ENCODE measurements at regions not wholly inside any gene's neighbourhood (a gene's known extent, or its start where the extent isn't known, plus 50 kb on each side); places are given as distances from the start of the nearest gene placed in this dataset.
"Not testable (repeated sequence)": the region's sequence is repeated elsewhere in the genome, so short reads cannot be mapped to it uniquely, and the experiment has no call there.

DNA sequence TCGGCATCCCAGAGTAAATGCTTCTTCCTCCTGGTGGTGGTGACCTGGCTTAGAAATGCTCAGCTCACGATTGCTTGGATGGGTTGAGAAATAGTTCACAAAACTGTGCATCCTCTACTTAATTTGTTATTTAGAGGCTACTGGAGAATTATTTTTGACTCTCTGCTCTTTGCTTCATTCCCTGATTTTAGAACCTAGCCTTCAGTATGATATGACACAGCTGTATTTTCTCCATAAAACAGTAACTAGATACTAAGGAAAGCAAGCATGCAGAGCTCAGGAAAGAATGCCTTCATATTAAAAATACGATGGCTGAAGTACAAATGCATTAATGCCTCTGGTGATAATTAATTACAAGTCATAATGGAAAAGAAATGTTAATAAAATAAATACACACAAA, 602.0 kb upstream of the COBL start:
- Histone ChIP-seq H3K27ac (no peak overlapping the region), H3K36me3 (replicated peaks) (no peaks in the 10 kb centered on the region), H3K27me3 (replicated peaks) (no peaks in the 10 kb centered on the region), H3K4me3 (ENCODE audit: low read depth, low read length) (no peak overlapping the region)
- no peak for TF ChIP-seq CTCF (IDR thresholded peaks at IDR 0.05; ENCODE audit: low read depth, low read length, missing control alignments)
- DNase-seq: no peak
- in situ Hi-C loops (cut with HindIII; ENCODE audit: low pct_ligation_motif_present, low sequenced_read_pairs): no loop called here

GRCh38 chr7:51901489-51901840, 584.9 kb upstream of the COBL start:
- no peaks in the 10 kb centered on the region for H3K36me3 ChIP-seq (replicated peaks)
- no peak overlapping the region for H3K27ac ChIP-seq
- H3K4me3 ChIP-seq (ENCODE audit: low read depth, low read length): no peak overlapping the region
- in situ Hi-C loops (cut with HindIII; ENCODE audit: low pct_ligation_motif_present, low sequenced_read_pairs): no loop called here
- no peak for TF ChIP-seq CTCF (IDR thresholded peaks at IDR 0.05; ENCODE audit: low read depth, low read length, missing control alignments)
- no peaks in the 10 kb centered on the region for H3K27me3 ChIP-seq (replicated peaks)
- no peak for DNase-seq

DNA sequence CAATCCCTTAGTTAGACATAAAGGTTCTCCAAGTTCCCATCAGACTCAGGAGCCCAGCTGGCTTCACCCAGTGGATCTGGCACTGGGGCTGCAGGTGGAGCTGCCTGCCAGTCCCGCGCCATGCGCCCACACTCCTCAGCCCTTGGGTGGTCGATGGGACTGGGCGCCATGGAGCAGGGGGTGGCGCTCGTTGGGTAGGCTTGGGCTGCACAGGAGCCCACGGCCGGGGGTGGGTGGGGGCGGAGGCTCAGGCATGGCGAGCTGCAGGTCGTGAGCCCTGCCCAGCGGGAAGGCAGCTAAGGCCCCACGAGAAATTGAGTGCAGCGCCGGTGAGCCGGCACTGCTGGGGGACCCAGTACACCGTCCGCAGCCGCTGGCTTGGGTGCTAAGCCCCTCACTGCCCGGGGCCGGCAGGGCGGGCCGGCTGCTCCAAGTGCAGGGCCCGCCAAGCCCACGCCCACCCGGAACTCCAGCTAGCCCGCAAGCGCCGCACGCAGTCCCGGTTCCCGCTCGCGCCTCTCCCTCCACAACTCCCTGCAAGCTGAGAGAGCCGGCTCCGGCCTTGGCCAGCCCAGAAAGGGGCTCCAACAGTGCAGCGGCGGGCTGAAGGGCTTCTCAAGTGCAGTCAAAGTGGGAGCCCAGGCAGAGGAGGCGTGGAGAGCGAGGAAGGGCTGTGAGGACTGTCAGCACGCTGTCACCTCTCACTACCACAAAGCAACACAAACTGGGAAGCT, 584.3 kb upstream of the COBL start:
- H3K27ac ChIP-seq; H3K36me3 ChIP-seq (replicated peaks); in situ Hi-C loops (cut with HindIII; ENCODE audit: low pct_ligation_motif_present, low sequenced_read_pairs); DNase-seq; H3K27me3 ChIP-seq (replicated peaks); H3K4me3 ChIP-seq (ENCODE audit: low read depth, low read length): not testable (repeated sequence)

GRCh38 chr7:51899611-51900010, 583.0 kb upstream of the COBL start:
- Histone ChIP-seq H3K27ac (no peak overlapping the region), H3K27me3 (replicated peaks) (no peaks in the 10 kb centered on the region), H3K4me3 (ENCODE audit: low read depth, low read length) (no peak overlapping the region), H3K36me3 (replicated peaks) (no peaks in the 10 kb centered on the region)
- in situ Hi-C loops (cut with HindIII; ENCODE audit: low pct_ligation_motif_present, low sequenced_read_pairs): no loop called here
- no peak for DNase-seq
- no peak for TF ChIP-seq CTCF (IDR thresholded peaks at IDR 0.05; ENCODE audit: low read depth, low read length, missing control alignments)

GRCh38 chr7:51882412-51882811, 565.8 kb upstream of the COBL start:
- in situ Hi-C loops (cut with HindIII; ENCODE audit: low pct_ligation_motif_present, low sequenced_read_pairs): no loop called here

GRCh38 chr7:51881309-51881708, 564.7 kb upstream of the COBL start:
- Histone ChIP-seq H3K36me3 (replicated peaks) (no peaks in the 10 kb centered on the region), H3K27ac (no peak overlapping the region), H3K4me3 (ENCODE audit: low read depth, low read length) (no peak overlapping the region), H3K27me3 (replicated peaks) (no peaks in the 10 kb centered on the region)
- no peak for DNase-seq
- in situ Hi-C loops (cut with HindIII; ENCODE audit: low pct_ligation_motif_present, low sequenced_read_pairs): no loop called here
- TF ChIP-seq CTCF (IDR thresholded peaks at IDR 0.05; ENCODE audit: low read depth, low read length, missing control alignments): no peak

More at GRCh38 chr7:51882412-51882811, 565.8 kb upstream of the COBL start:
- no peaks in the 10 kb centered on the region for H3K27me3 ChIP-seq (replicated peaks)
- H3K36me3 ChIP-seq (replicated peaks): no peaks in the 10 kb centered on the region
- DNase-seq: no peak
- TF ChIP-seq CTCF (IDR thresholded peaks at IDR 0.05; ENCODE audit: low read depth, low read length, missing control alignments): no peak
- H3K27ac ChIP-seq: no peak overlapping the region
- no peak overlapping the region for H3K4me3 ChIP-seq (ENCODE audit: low read depth, low read length)

Measured in brain microvascular endothelial cell (primary cell).